Activated naive CD8-positive, alpha-beta T cell treated with anti-CD3 and anti-CD28 coated beads, Interleukin-2, amount 10 ng/mL, durations not matched to agents 7 days and 5 days (primary cell): ENCODE measurements at regions not wholly inside any gene's neighbourhood (a gene's known extent, or its start where the extent isn't known, plus 50 kb on each side); places are given as distances from the start of the nearest gene placed in this dataset.

Experiments
- ATAC-seq: fragments of 150-1000 bp; cut with Tn5 transposase; one replicate; pipeline ENCODE4 v1.10.0; 2021; ENCODE audit warnings: low read depth, moderate library complexity
- POLR2A ChIA-PET: fragments of 350-600 bp; sonication (Branson Sonifier 250); formaldehyde crosslinking; loops from one replicate; lab custom pipeline; 2021; ENCODE audit warnings: antibody characterized with exemption; lab: Charles Lee
- DNase-seq: peaks from one replicate; pipeline ENCODE4 v3.0.0; 2021
- H3K27ac Mint-ChIP-seq: one replicate; pipeline ENCODE4 v1.8.0; 2022; ENCODE audit warnings: mild to moderate bottlenecking, mixed read lengths
- H3K27me3 Mint-ChIP-seq: one replicate; pipeline ENCODE4 v1.8.0; 2022; ENCODE audit warnings: mild to moderate bottlenecking, moderate library complexity, mixed read lengths
- H3K36me3 Mint-ChIP-seq: one replicate; pipeline ENCODE4 v1.8.0; 2021; ENCODE audit warnings: mild to moderate bottlenecking, mixed read lengths
- H3K4me1 Mint-ChIP-seq: one replicate; pipeline ENCODE4 v1.8.0; 2021; ENCODE audit warnings: mixed read lengths
- H3K4me3 Mint-ChIP-seq: one replicate; pipeline ENCODE4 v1.8.0; 2022; ENCODE audit warnings: mild to moderate bottlenecking, moderate library complexity, mixed read lengths
- H3K9me3 Mint-ChIP-seq: one replicate; pipeline ENCODE4 v1.8.0; 2021; ENCODE audit warnings: mixed read lengths

- DNase-seq (no peak), ATAC-seq (no peak)
- POLR2A ChIA-PET = no interaction called here
- Mint-ChIP-seq H3K9me3 (no peaks in the 10 kb centered on the region), H3K4me3 (no peak overlapping the region), H3K27ac (no peak overlapping the region), H3K4me1 (no peaks in the 10 kb centered on the region), H3K36me3 (no peaks in the 10 kb centered on the region), H3K27me3 (peaks cover 5% of the 10 kb centered on the region)
Measured at GRCh38 chr22:27273853-27274252, 527.7 kb downstream of the MN1 start.

DNA sequence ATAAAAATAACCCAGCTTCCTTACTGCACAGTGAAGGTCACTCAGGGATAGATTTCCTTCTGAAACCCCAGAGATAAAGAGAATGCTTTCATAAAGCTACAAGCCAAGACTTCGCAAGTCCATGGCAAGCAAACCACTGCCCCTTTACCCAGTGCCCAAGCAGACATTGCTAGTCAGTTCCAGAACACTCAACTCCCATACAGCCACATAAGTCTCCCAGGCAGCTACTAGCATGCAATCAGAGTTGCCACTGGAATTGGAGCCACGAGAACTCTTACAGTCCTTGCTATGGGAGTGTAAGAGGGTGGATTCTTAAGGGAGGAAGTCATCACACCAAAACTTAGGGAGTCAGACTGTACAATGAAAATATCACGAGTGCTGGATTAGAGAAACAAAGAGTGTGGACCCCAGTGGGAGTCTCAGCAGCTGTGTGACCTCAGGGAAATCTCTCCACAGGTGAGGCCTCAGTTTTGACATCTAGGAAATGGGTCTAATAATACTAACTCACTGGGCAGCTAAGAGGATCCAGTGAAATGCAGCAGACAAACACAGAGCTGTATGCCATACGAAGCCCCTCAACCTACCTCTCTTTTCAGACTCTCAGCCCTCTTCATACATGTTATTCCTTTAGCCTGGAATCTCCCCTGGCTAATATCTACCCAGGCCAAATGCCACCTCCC, 526.6 kb downstream of the MN1 start:
- no peaks in the 10 kb centered on the region for H3K36me3 Mint-ChIP-seq
- ATAC-seq = no peak
- no peak overlapping the region for H3K4me3 Mint-ChIP-seq
- H3K27me3 Mint-ChIP-seq = peaks cover 2% of the 10 kb centered on the region
- POLR2A ChIA-PET = no interaction called here
- no peaks in the 10 kb centered on the region for H3K9me3 Mint-ChIP-seq
- DNase-seq = no peak
- H3K27ac Mint-ChIP-seq = no peak overlapping the region
- H3K4me1 Mint-ChIP-seq = no peaks in the 10 kb centered on the region

DNA sequence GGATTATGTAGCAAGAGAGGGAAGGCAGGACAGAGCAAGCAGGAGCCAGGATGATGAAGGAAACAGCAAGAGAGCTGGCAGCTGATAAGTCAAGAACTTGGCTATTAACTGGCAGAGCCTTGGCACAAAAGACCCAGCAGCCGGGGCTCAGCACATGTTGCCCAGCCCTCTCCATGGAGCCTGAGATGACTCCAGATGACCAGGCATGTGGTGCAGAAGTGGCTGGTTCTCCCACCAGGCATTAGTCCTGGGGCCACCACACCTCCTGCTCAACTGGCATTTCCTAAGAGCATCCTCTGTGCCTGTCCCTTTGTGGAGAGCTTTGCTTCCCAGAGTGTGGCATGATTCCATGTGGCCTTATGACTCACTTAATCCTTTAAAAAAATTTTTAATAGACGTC, 522.6 kb downstream of the MN1 start:
- no peak for ATAC-seq
- Mint-ChIP-seq H3K27ac (no peak overlapping the region), H3K4me1 (no peaks in the 10 kb centered on the region), H3K9me3 (no peaks in the 10 kb centered on the region), H3K36me3 (no peaks in the 10 kb centered on the region), H3K4me3 (no peak overlapping the region), H3K27me3 (no peaks in the 10 kb centered on the region)
- DNase-seq = no peak
- POLR2A ChIA-PET = no interaction called here

DNA sequence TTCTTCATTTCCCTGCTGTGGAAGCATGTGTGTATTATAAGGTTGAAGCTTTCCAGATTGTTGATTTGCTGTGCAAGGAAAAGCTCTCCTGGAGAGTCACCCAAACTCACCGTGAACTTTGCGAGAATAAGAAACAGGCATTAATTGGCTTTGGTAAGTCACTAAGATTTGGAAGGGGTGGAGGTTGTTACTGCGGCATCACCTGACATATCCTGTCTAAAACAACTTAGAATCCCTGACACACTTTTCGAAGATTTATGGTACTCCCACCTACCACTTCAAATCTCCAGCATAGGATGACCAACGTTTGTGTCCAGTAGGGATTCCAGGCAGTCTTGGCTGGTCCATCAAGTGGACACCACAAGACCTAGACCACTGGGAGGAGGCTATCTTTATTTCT, 518.3 kb downstream of the MN1 start:
- DNase-seq = no peak
- Mint-ChIP-seq H3K27ac (no peak overlapping the region), H3K4me3 (no peak overlapping the region), H3K36me3 (no peaks in the 10 kb centered on the region), H3K27me3 (no peaks in the 10 kb centered on the region), H3K9me3 (peaks cover 3% of the 10 kb centered on the region), H3K4me1 (no peaks in the 10 kb centered on the region)
- ATAC-seq = no peak
- POLR2A ChIA-PET = no interaction called here

DNA sequence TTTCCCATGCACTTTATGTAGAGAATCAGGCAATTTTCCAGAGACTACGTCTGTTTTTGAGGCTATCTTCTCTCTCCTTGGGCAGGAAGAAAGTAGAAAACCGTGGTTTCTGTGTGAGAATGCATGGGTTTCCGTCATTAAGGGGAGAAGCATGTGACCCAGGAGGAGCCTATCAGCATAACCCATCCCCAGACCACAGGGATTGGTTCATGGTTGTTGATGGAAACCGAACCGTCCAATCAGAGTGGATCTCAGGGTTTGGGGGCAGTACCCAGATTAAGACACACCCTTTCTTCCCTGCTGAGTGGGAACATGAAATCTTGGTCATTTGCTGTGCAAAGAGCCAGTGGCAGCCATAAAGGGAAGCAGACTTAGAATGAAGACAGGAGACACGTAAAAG, 517.8 kb downstream of the MN1 start:
- POLR2A ChIA-PET = no interaction called here
- Mint-ChIP-seq H3K27me3 (no peaks in the 10 kb centered on the region), H3K4me1 (no peaks in the 10 kb centered on the region), H3K27ac (no peak overlapping the region), H3K9me3 (peaks cover 3% of the 10 kb centered on the region), H3K36me3 (no peaks in the 10 kb centered on the region), H3K4me3 (no peak overlapping the region)
- ATAC-seq = no peak
- DNase-seq = no peak

- no peaks in the 10 kb centered on the region for H3K4me1 Mint-ChIP-seq
- peaks cover 3% of the 10 kb centered on the region for H3K9me3 Mint-ChIP-seq
- H3K36me3 Mint-ChIP-seq = no peaks in the 10 kb centered on the region
- no peaks in the 10 kb centered on the region for H3K27me3 Mint-ChIP-seq
- no peak overlapping the region for H3K4me3 Mint-ChIP-seq
- no peak for ATAC-seq
- no peak for DNase-seq
- H3K27ac Mint-ChIP-seq = no peak overlapping the region
- POLR2A ChIA-PET = no interaction called here
Measured at GRCh38 chr22:27284324-27284723, 517.2 kb downstream of the MN1 start.

GRCh38 chr22:27286711-27287110, 514.8 kb downstream of the MN1 start:
- H3K27ac Mint-ChIP-seq = no peak overlapping the region
- ATAC-seq (no peak), DNase-seq (no peak)
- H3K27me3 Mint-ChIP-seq = no peaks in the 10 kb centered on the region
- H3K9me3 Mint-ChIP-seq = peaks cover 3% of the 10 kb centered on the region
- POLR2A ChIA-PET = no interaction called here
- H3K4me1 Mint-ChIP-seq = no peaks in the 10 kb centered on the region
- no peak overlapping the region for H3K4me3 Mint-ChIP-seq
- no peaks in the 10 kb centered on the region for H3K36me3 Mint-ChIP-seq

DNA sequence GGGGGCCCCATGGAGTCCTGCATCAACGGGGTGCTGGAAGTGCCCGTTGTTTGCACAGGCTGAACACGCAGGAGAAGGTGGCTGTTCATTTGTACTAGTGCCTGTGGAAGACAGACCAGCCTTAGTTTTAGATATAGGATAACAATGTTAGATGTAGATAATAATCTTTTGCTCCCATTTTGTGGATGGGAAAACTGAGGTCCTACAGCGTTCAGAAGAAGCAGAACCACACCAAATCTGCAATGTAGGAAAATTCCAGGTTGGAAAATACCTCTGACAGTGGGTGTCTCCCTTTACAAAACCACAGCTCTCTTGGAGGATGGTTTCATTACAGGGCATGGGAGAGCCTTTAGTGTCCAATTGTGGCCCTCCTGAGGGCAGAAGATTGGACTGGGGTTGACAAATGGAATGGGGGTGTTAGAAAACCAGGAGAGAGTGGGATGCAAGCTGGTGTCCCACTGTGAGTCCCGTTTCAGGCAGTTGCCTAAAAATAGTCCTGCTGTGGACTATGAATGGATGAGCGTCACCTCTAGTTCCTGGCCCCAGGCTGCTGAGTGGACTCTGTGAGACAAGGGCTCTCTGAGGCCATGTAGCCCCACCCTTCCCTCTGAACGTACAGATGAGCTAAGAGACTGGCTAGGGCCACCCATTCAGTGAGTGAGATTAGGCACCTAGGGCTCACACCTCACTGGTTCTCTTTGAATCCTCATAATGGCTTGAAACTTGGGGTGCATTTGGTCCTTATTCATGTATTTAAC, 508.8 kb downstream of the MN1 start:
- no peak overlapping the region for H3K4me3 Mint-ChIP-seq
- ATAC-seq = no peak
- POLR2A ChIA-PET = no interaction called here

GRCh38 chr22:27293721-27294445, 507.7 kb downstream of the MN1 start:
- DNase-seq (no peak), ATAC-seq (no peak)
- POLR2A ChIA-PET = no interaction called here
- H3K4me1 Mint-ChIP-seq = no peaks in the 10 kb centered on the region
- no peak overlapping the region for H3K27ac Mint-ChIP-seq
- no peaks in the 10 kb centered on the region for H3K9me3 Mint-ChIP-seq
- H3K4me3 Mint-ChIP-seq = no peak overlapping the region
- H3K36me3 Mint-ChIP-seq = no peaks in the 10 kb centered on the region
- peaks cover 9% of the 10 kb centered on the region for H3K27me3 Mint-ChIP-seq

More for the DNA sequence above, 508.8 kb downstream of the MN1 start:
- Mint-ChIP-seq H3K27ac (no peak overlapping the region), H3K4me1 (no peaks in the 10 kb centered on the region), H3K27me3 (peaks cover under 1% of the 10 kb centered on the region), H3K9me3 (no peaks in the 10 kb centered on the region), H3K36me3 (no peaks in the 10 kb centered on the region)
- DNase-seq = no peak

DNA sequence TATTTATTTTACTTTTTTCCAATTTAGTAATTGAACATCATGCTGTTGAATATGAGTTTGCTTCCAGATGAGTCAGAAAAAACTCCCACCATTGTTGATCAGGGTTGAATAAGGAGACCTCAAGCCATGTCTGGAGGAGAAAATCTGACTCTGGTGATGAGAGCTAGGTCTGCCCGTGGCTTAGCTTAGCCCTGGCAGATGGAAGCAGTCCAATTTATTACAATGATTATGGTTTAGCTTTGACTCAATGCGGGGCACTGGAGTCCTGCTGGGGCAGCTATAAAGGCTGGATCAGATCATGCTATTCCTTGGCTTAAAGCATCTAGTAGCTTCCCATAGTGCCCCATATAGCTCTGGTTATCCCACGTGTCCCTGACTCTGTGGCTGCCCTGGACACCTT, 506.5 kb downstream of the MN1 start:
- peaks cover 10% of the 10 kb centered on the region for H3K27me3 Mint-ChIP-seq
- no peaks in the 10 kb centered on the region for H3K36me3 Mint-ChIP-seq
- no peaks in the 10 kb centered on the region for H3K9me3 Mint-ChIP-seq
- no peak overlapping the region for H3K27ac Mint-ChIP-seq
- no peak for ATAC-seq
- POLR2A ChIA-PET = no interaction called here
- H3K4me1 Mint-ChIP-seq = no peaks in the 10 kb centered on the region
- no peak for DNase-seq
- no peak overlapping the region for H3K4me3 Mint-ChIP-seq

DNA sequence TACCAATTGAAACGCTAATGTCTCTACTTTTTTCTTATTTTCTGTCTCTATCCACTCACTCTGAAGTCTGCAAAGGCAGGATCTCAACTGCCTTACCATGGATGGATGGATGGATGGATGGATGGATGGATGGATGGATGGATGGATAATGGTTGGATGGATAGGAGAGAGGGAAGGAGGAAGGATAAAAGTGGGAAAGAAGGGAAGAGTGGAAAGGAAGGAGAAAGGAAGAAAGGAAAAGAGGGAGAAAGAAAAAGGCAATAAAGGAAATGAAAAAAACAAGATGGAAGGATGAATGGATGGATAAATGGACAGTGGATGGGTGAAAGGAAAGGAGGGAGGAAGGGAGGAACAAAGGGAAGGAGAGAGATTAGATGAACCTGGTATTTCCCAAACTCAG, 506.0 kb downstream of the MN1 start:
- POLR2A ChIA-PET = no interaction called here
- H3K4me1 Mint-ChIP-seq = no peaks in the 10 kb centered on the region
- peaks cover 10% of the 10 kb centered on the region for H3K27me3 Mint-ChIP-seq
- DNase-seq = no peak
- H3K9me3 Mint-ChIP-seq = no peaks in the 10 kb centered on the region
- no peaks in the 10 kb centered on the region for H3K36me3 Mint-ChIP-seq
- H3K4me3 Mint-ChIP-seq = no peak overlapping the region
- no peak overlapping the region for H3K27ac Mint-ChIP-seq
- ATAC-seq = no peak

DNA sequence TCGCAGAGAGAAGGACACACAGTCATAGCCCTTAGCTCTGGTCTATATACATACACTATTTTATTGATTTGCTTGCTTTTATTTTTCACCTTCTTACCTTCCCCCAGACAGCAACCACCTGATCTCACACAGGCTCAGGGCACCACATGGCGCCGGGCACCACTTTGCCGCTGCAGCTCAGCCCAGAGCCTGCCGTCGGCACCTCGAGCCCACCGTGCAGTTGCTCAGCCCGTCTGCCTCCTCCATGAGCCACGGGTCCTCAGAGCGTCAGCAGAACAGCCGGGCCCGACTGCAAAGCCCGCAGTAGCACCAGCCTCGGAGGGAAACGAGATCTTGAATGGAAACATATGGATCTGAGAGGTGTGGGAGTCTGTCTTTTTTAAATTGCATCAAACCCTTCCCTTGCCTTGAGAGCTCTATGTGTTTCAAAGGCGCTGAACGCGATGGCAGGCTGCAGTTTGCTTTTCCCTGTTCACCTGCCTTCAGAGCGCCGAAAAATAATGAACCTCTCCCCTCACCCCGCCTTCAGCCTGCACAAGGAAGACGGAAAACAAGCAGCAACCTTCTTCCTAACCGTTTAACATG, 505.4 kb downstream of the MN1 start:
- DNase-seq = no peak
- H3K27ac Mint-ChIP-seq = no peak overlapping the region
- no peak for ATAC-seq
- no peaks in the 10 kb centered on the region for H3K9me3 Mint-ChIP-seq
- H3K4me3 Mint-ChIP-seq = no peak overlapping the region
- no peaks in the 10 kb centered on the region for H3K36me3 Mint-ChIP-seq
- POLR2A ChIA-PET = no interaction called here
- peaks cover 10% of the 10 kb centered on the region for H3K27me3 Mint-ChIP-seq
- H3K4me1 Mint-ChIP-seq = no peaks in the 10 kb centered on the region

DNA sequence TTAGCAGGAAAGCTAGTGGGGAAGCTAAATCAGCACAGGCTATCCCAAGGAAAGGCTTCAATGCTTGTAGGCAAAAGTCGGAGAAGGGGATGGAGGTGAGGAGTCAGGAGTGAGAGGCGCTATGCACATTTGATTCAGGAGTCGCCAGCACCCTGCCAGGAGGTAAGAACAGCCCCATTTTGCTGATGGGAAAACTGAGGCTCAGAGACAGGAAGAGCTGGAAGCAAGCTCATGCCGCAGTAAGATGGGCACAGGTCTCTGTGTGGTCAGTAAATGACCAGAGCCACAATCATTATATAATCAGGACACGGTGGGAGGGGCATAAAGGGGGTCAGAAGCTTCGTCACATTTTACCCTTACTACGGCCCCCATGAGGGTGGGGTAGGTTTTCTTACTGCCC, 504.4 kb downstream of the MN1 start:
- DNase-seq = no peak
- Mint-ChIP-seq H3K9me3 (no peaks in the 10 kb centered on the region), H3K4me3 (no peak overlapping the region), H3K27ac (no peak overlapping the region), H3K36me3 (no peaks in the 10 kb centered on the region), H3K27me3 (peaks cover 10% of the 10 kb centered on the region), H3K4me1 (no peaks in the 10 kb centered on the region)
- POLR2A ChIA-PET = no interaction called here
- ATAC-seq = no peak
